Naive B cell (primary cell): ENCODE measurements at regions not wholly inside any gene's neighbourhood (a gene's known extent, or its start where the extent isn't known, plus 50 kb on each side); places are given as distances from the start of the nearest gene placed in this dataset.
"Not testable (repeated sequence)": the region's sequence is repeated elsewhere in the genome, so short reads cannot be mapped to it uniquely, and the experiment has no call there.

Experiments
- ATAC-seq, 2 donors: fragments of 150-1000 bp; cut with Tn5 transposase; 2 replicates each; pipeline ENCODE4 v1.10.0; 2021; ENCODE audit warnings: low read depth in 2 of 2, mild to moderate bottlenecking in 2 of 2, moderate library complexity in 2 of 2
- DNase-seq: peaks from one replicate; pipeline ENCODE4 v3.0.0; 2022
- H3K27ac Mint-ChIP-seq, 6 donors: one replicate each; pipeline ENCODE4 v1.8.0; 2020 to 2022; ENCODE audit warnings: mild to moderate bottlenecking in 6 of 6, mixed read lengths in 6 of 6, moderate library complexity in 5 of 6, inconsistent platforms in 2 of 6
- H3K27me3 Mint-ChIP-seq, 3 donors: one replicate each; pipeline ENCODE4 v1.8.0; 2021 to 2022; ENCODE audit warnings: mixed read lengths in 3 of 3, mild to moderate bottlenecking in 1 of 3
- H3K36me3 Mint-ChIP-seq, 2 donors: one replicate each; pipeline ENCODE4 v1.8.0; 2020 to 2022; ENCODE audit warnings: mixed read lengths in 2 of 2, inconsistent platforms in 1 of 2, mild to moderate bottlenecking in 1 of 2
- H3K4me1 Mint-ChIP-seq, 3 donors: one replicate each; pipeline ENCODE4 v1.8.0; 2020 to 2022; ENCODE audit warnings: mixed read lengths in 3 of 3, inconsistent platforms in 1 of 3, mild to moderate bottlenecking in 1 of 3, moderate library complexity in 1 of 3
- H3K4me3 Mint-ChIP-seq, 8 donors: one replicate each; pipeline ENCODE4 v1.8.0; 2020 to 2022; ENCODE audit warnings: mild to moderate bottlenecking in 8 of 8, mixed read lengths in 8 of 8, moderate library complexity in 8 of 8, inconsistent platforms in 2 of 8
- H3K9me3 Mint-ChIP-seq, 7 donors: one replicate each; pipeline ENCODE4 v1.8.0; 2020 to 2022; ENCODE audit warnings: mixed read lengths in 7 of 7, mild to moderate bottlenecking in 5 of 7, inconsistent platforms in 2 of 7, moderate library complexity in 1 of 7

GRCh38 chr6:80607811-80608391 lies 501.4 kb downstream of the BCKDHB start:
- DNase-seq (no peak), ATAC-seq (no peak)
- peaks cover 10 to 18% (median 11%) of the 10 kb centered on the region in 3 donors for H3K27me3 Mint-ChIP-seq
- H3K27ac Mint-ChIP-seq: no peak overlapping the region
- H3K4me1 Mint-ChIP-seq: no peaks in the 10 kb centered on the region
- no peaks in the 10 kb centered on the region for H3K36me3 Mint-ChIP-seq
- H3K4me3 Mint-ChIP-seq: no peak overlapping the region
- H3K9me3 Mint-ChIP-seq: peaks cover 0 to 1% (median 0%) of the 10 kb centered on the region in 7 donors

- Mint-ChIP-seq H3K9me3 (no peaks in the 10 kb centered on the region), H3K4me3 (no peak overlapping the region), H3K4me1 (no peaks in the 10 kb centered on the region), H3K27ac (no peak overlapping the region), H3K36me3 (no peaks in the 10 kb centered on the region), H3K27me3 (peaks cover 10 to 18% (median 11%) of the 10 kb centered on the region in 3 donors)
- DNase-seq (peak; percentile 9), ATAC-seq (peak in 1 of 2 donors; percentile 27)
Observed at GRCh38 chr6:80605165-80605989, 498.9 kb downstream of the BCKDHB start.

GRCh38 chr6:80603679-80604078 lies 497.2 kb downstream of the BCKDHB start:
- peaks cover 10 to 17% (median 11%) of the 10 kb centered on the region in 3 donors for H3K27me3 Mint-ChIP-seq
- no peak for ATAC-seq
- H3K9me3 Mint-ChIP-seq: peaks cover 0 to 4% (median 0%) of the 10 kb centered on the region in 7 donors
- no peak overlapping the region for H3K4me3 Mint-ChIP-seq
- DNase-seq: no peak
- H3K36me3 Mint-ChIP-seq: no peaks in the 10 kb centered on the region
- no peaks in the 10 kb centered on the region for H3K4me1 Mint-ChIP-seq
- no peak overlapping the region for H3K27ac Mint-ChIP-seq

GRCh38 chr6:80594461-80594860 lies 488.0 kb downstream of the BCKDHB start:
- DNase-seq (no peak), ATAC-seq (no peak)
- Mint-ChIP-seq H3K4me1 (no peaks in the 10 kb centered on the region), H3K9me3 (peaks cover 0 to 11% (median 0%) of the 10 kb centered on the region in 7 donors), H3K27ac (no peak overlapping the region), H3K27me3 (no peaks in the 10 kb centered on the region), H3K36me3 (no peaks in the 10 kb centered on the region), H3K4me3 (no peak overlapping the region)

GRCh38 chr6:80592436-80592835 lies 486.0 kb downstream of the BCKDHB start:
- no peak overlapping the region for H3K4me3 Mint-ChIP-seq
- ATAC-seq: no peak

GRCh38 chr6:80586242-80586641 lies 479.8 kb downstream of the BCKDHB start:
- no peaks in the 10 kb centered on the region for H3K27me3 Mint-ChIP-seq
- H3K27ac Mint-ChIP-seq: no peak overlapping the region
- peaks cover 6 to 44% (median 13%) of the 10 kb centered on the region in 7 donors for H3K9me3 Mint-ChIP-seq
- peak overlapping the region in 1 of 8 donors; percentile 56 for H3K4me3 Mint-ChIP-seq
- DNase-seq (no peak), ATAC-seq (no peak)
- H3K4me1 Mint-ChIP-seq: no peaks in the 10 kb centered on the region
- no peaks in the 10 kb centered on the region for H3K36me3 Mint-ChIP-seq

More at GRCh38 chr6:80592436-80592835, 486.0 kb downstream of the BCKDHB start:
- DNase-seq: no peak
- no peaks in the 10 kb centered on the region for H3K4me1 Mint-ChIP-seq
- H3K36me3 Mint-ChIP-seq: no peaks in the 10 kb centered on the region
- H3K27ac Mint-ChIP-seq: no peak overlapping the region
- no peaks in the 10 kb centered on the region for H3K27me3 Mint-ChIP-seq
- peaks cover 0 to 18% (median 2%) of the 10 kb centered on the region in 7 donors for H3K9me3 Mint-ChIP-seq

GRCh38 chr6:80579391-80580023 lies 473.0 kb downstream of the BCKDHB start:
- ATAC-seq (no peak), DNase-seq (no peak)
- no peak overlapping the region for H3K4me3 Mint-ChIP-seq
- no peaks in the 10 kb centered on the region for H3K4me1 Mint-ChIP-seq
- peaks cover 0 to 3% (median 2%) of the 10 kb centered on the region in 7 donors for H3K9me3 Mint-ChIP-seq
- H3K36me3 Mint-ChIP-seq: no peaks in the 10 kb centered on the region
- H3K27me3 Mint-ChIP-seq: peaks cover 0 to 5% (median 5%) of the 10 kb centered on the region in 3 donors
- H3K27ac Mint-ChIP-seq: no peak overlapping the region

GRCh38 chr6:80573320-80573719 lies 466.8 kb downstream of the BCKDHB start:
- not testable (repeated sequence) for H3K36me3 Mint-ChIP-seq, H3K4me3 Mint-ChIP-seq, H3K27me3 Mint-ChIP-seq, H3K27ac Mint-ChIP-seq, ATAC-seq, H3K9me3 Mint-ChIP-seq, DNase-seq, H3K4me1 Mint-ChIP-seq

- Mint-ChIP-seq H3K36me3 (no peaks in the 10 kb centered on the region), H3K27me3 (no peaks in the 10 kb centered on the region), H3K4me1 (no peaks in the 10 kb centered on the region), H3K27ac (no peak overlapping the region), H3K4me3 (no peak overlapping the region), H3K9me3 (peaks cover 0 to 5% (median 0%) of the 10 kb centered on the region in 7 donors)
- ATAC-seq: no peak
- no peak for DNase-seq
Observed at GRCh38 chr6:80566361-80566760, 459.9 kb downstream of the BCKDHB start.

- ATAC-seq: no peak
- no peak overlapping the region for H3K4me3 Mint-ChIP-seq
- no peak overlapping the region for H3K27ac Mint-ChIP-seq
- H3K36me3 Mint-ChIP-seq: no peaks in the 10 kb centered on the region
- H3K4me1 Mint-ChIP-seq: no peaks in the 10 kb centered on the region
- DNase-seq: no peak
- H3K27me3 Mint-ChIP-seq: peaks cover 0 to 3% (median 0%) of the 10 kb centered on the region in 3 donors
- H3K9me3 Mint-ChIP-seq: peaks cover 0 to 2% (median 0%) of the 10 kb centered on the region in 7 donors
Observed at GRCh38 chr6:80553071-80553740, 446.7 kb downstream of the BCKDHB start.

GRCh38 chr6:80550748-80551147 lies 444.3 kb downstream of the BCKDHB start:
- ATAC-seq: no peak
- no peaks in the 10 kb centered on the region for H3K4me1 Mint-ChIP-seq
- no peaks in the 10 kb centered on the region for H3K9me3 Mint-ChIP-seq
- no peak for DNase-seq
- H3K4me3 Mint-ChIP-seq: no peak overlapping the region
- no peaks in the 10 kb centered on the region for H3K27me3 Mint-ChIP-seq
- H3K27ac Mint-ChIP-seq: peak overlapping the region in 1 of 6 donors; percentile 75
- H3K36me3 Mint-ChIP-seq: no peaks in the 10 kb centered on the region

- Mint-ChIP-seq H3K36me3 (no peaks in the 10 kb centered on the region), H3K27me3 (no peaks in the 10 kb centered on the region), H3K4me1 (no peaks in the 10 kb centered on the region), H3K4me3 (no peak overlapping the region), H3K9me3 (no peaks in the 10 kb centered on the region), H3K27ac (no peak overlapping the region)
- DNase-seq: no peak
- no peak for ATAC-seq
Observed at GRCh38 chr6:80550281-80550680, 443.8 kb downstream of the BCKDHB start.

- Mint-ChIP-seq H3K27me3 (no peaks in the 10 kb centered on the region), H3K27ac (no peak overlapping the region)
- ATAC-seq: no peak
Observed at GRCh38 chr6:80548532-80548931, 442.1 kb downstream of the BCKDHB start.

More at GRCh38 chr6:80548532-80548931, 442.1 kb downstream of the BCKDHB start:
- Mint-ChIP-seq H3K9me3 (peaks cover 0 to 2% (median 0%) of the 10 kb centered on the region in 7 donors), H3K36me3 (no peaks in the 10 kb centered on the region), H3K4me3 (no peak overlapping the region), H3K4me1 (no peaks in the 10 kb centered on the region)
- DNase-seq: no peak
